ENCODE measurements at regions not wholly inside any gene's neighbourhood (a gene's known extent, or its start where the extent isn't known, plus 50 kb on each side); places are given as distances from the start of the nearest gene placed in this dataset.
"Not testable (repeated sequence)": the region's sequence is repeated elsewhere in the genome, so short reads cannot be mapped to it uniquely, and the experiment has no call there.

DNA sequence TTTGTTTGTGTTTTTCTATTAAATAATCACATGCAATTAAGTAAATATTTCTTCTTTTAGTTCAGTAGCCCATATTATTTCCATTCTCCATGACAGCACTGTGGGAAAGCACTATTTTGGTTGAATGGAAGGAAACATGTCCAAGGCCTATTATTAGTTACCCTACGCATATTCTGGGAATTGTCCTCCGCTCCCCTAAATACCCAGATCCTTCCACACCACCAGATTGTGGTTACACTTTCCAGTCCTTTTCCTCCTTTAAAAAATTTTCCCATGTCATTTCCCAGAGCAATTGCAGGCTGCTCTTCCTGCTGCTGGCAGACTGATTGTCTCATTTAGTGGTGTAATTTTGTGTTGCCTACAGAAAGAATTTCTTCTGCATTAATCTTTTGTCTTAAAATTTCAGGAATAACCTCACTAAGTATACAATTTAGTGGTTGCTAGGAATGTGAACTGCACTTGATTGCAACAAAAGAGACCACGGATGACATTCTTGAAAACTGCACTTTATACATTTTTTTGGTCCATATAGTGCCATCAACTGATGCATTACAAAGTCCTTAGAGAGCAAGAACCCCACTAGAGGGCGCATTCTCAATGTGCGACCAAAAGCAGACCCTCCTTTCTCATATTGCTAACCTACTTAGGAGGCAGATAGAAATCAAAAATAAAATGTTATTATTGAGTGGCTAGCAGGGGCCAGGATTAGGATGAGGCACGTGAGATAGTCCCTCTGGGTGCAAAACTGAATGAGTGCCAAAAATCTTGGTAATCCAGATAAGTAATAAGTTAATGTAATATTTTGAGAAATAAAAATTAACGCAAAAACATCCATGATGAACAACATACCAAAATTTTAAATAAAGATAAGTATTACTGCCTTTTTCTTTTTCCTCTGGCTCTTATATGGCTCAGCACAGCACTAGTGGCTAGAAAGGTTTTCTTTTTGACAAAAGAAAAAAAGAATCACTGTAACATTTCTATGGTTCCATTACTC lies 98.8 kb upstream of the IQCM start:
- Histone ChIP-seq H3K9me3 (ENCODE audit: insufficient read depth, low read length) (no peaks in the 10 kb centered on the region), H3K9me2 (replicated peaks; ENCODE audit: insufficient read depth, low read length) (no peaks in the 10 kb centered on the region), H3K79me2 (ENCODE audit: insufficient read depth, low read length) (no peaks in the 10 kb centered on the region), H4K20me1 (ENCODE audit: low read depth, low read length) (no peaks in the 10 kb centered on the region), H3F3A (ENCODE audit: insufficient read depth) (no peaks in the 10 kb centered on the region), H3K27ac (ENCODE audit: low read depth, low read length) (no peak overlapping the region), H3K27me3 (ENCODE audit: low read length) (no peaks in the 10 kb centered on the region), H3K4me3 (ENCODE audit: insufficient read depth, low read length, poor library complexity, severe bottlenecking) (no peak overlapping the region), H3K36me3 (ENCODE audit: low read length) (no peaks in the 10 kb centered on the region), H3K4me2 (ENCODE audit: low read depth, low read length, poor library complexity, severe bottlenecking) (no peak overlapping the region), H3K9ac (ENCODE audit: low read length) (no peak overlapping the region), H2AFZ (ENCODE audit: low read depth, low read length, severe bottlenecking) (no peak overlapping the region)
- TF ChIP-seq EZH2phosphoT487 (conservative IDR thresholded peaks at IDR 0.05; ENCODE audit: low read length) = no peak
- TF ChIP-seq, protein P1, sequence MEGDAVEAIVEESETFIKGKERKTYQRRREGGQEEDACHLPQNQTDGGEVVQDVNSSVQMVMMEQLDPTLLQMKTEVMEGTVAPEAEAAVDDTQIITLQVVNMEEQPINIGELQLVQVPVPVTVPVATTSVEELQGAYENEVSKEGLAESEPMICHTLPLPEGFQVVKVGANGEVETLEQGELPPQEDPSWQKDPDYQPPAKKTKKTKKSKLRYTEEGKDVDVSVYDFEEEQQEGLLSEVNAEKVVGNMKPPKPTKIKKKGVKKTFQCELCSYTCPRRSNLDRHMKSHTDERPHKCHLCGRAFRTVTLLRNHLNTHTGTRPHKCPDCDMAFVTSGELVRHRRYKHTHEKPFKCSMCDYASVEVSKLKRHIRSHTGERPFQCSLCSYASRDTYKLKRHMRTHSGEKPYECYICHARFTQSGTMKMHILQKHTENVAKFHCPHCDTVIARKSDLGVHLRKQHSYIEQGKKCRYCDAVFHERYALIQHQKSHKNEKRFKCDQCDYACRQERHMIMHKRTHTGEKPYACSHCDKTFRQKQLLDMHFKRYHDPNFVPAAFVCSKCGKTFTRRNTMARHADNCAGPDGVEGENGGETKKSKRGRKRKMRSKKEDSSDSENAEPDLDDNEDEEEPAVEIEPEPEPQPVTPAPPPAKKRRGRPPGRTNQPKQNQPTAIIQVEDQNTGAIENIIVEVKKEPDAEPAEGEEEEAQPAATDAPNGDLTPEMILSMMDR (IDR thresholded peaks at IDR 0.05; ENCODE audit: insufficient read depth, low read length, poor library complexity, severe bottlenecking) = peak; percentile 90

DNA sequence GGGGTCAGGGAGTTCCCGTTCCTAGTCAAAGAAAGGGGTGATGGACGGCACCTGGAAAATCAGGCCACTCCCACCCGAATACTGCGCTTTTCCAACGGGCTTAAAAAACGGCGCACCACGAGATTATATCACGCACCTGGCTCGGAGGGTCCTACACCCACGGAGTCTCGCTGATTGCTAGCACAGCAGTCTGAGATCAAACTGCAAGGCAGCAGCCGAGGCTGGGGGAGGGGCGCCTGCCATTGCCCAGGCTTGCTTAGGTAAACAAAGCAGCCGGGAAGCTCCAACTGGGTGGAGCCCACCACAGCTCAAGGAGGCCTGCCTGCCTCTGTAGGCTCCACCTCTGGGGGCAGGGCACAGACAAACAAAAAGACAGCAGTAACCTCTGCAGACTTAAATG lies 100.1 kb upstream of the IQCM start:
- not testable (repeated sequence) for H3K4me2 ChIP-seq (ENCODE audit: low read depth, low read length, poor library complexity, severe bottlenecking); H3K36me3 ChIP-seq (ENCODE audit: low read length); H3K27ac ChIP-seq (ENCODE audit: low read depth, low read length); H3K9me3 ChIP-seq (ENCODE audit: insufficient read depth, low read length); H3F3A ChIP-seq (ENCODE audit: insufficient read depth); H3K27me3 ChIP-seq (ENCODE audit: low read length); H4K20me1 ChIP-seq (ENCODE audit: low read depth, low read length); H2AFZ ChIP-seq (ENCODE audit: low read depth, low read length, severe bottlenecking); H3K9ac ChIP-seq (ENCODE audit: low read length); H3K79me2 ChIP-seq (ENCODE audit: insufficient read depth, low read length); H3K9me2 ChIP-seq (replicated peaks; ENCODE audit: insufficient read depth, low read length); H3K4me3 ChIP-seq (ENCODE audit: insufficient read depth, low read length, poor library complexity, severe bottlenecking)

DNA sequence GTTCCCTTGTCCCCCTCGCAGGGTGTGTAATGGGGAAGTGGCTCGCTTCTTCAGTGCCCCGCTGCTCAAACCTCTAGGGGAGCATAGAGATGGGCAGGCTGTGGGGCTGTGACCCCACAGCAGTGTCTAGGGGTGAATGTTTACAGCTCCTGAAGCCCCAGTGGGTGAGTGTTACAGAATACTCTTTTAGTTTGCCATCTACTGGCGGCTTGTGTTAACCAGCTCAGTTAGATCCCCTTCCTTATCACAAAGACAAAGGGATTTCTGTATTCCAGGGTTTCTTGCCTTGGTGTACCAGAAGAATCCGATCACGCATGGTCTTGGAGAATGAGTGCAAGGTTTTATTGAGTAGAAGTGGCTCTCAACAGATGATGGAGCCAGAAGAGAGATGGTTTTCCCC lies 108.1 kb upstream of the IQCM start:
- H3F3A ChIP-seq (ENCODE audit: insufficient read depth) = no peaks in the 10 kb centered on the region
- H3K36me3 ChIP-seq (ENCODE audit: low read length) = no peaks in the 10 kb centered on the region
- TF ChIP-seq, protein P1 (IDR thresholded peaks at IDR 0.05; ENCODE audit: insufficient read depth, low read length, poor library complexity, severe bottlenecking) = no peak
- no peak for TF ChIP-seq EZH2phosphoT487 (conservative IDR thresholded peaks at IDR 0.05; ENCODE audit: low read length)
- H3K27ac ChIP-seq (ENCODE audit: low read depth, low read length) = no peak overlapping the region
- H3K4me2 ChIP-seq (ENCODE audit: low read depth, low read length, poor library complexity, severe bottlenecking) = no peak overlapping the region
- H2AFZ ChIP-seq (ENCODE audit: low read depth, low read length, severe bottlenecking) = no peak overlapping the region
- no peaks in the 10 kb centered on the region for H3K9me3 ChIP-seq (ENCODE audit: insufficient read depth, low read length)
- no peak overlapping the region for H3K4me3 ChIP-seq (ENCODE audit: insufficient read depth, low read length, poor library complexity, severe bottlenecking)
- no peaks in the 10 kb centered on the region for H4K20me1 ChIP-seq (ENCODE audit: low read depth, low read length)
- no peak overlapping the region for H3K9ac ChIP-seq (ENCODE audit: low read length)
- no peaks in the 10 kb centered on the region for H3K79me2 ChIP-seq (ENCODE audit: insufficient read depth, low read length)
- no peaks in the 10 kb centered on the region for H3K27me3 ChIP-seq (ENCODE audit: low read length)
- H3K9me2 ChIP-seq (replicated peaks; ENCODE audit: insufficient read depth, low read length) = no peaks in the 10 kb centered on the region

DNA sequence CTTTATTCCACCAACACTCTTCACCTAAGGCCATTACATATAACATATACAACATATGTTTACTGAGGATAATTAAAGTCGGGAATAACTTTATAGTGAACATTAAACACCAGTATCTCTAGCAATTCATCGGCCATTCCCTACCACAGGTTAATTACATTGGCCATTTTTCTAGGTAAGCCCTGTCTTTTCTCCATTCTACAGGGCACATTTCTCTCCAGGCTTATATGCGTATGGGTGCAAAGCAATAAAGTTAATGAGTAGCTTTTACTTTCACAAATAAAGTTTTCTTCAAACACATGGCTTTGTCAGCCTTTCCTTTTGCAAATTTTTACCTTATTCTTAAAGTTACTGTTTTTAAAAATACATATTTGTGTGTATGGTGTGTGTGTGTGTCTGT lies 111.9 kb upstream of the IQCM start:
- H3K79me2 ChIP-seq (ENCODE audit: insufficient read depth, low read length) = no peaks in the 10 kb centered on the region
- TF ChIP-seq EZH2phosphoT487 (conservative IDR thresholded peaks at IDR 0.05; ENCODE audit: low read length) = no peak
- TF ChIP-seq, protein P1 (IDR thresholded peaks at IDR 0.05; ENCODE audit: insufficient read depth, low read length, poor library complexity, severe bottlenecking) = no peak
- H3K4me3 ChIP-seq (ENCODE audit: insufficient read depth, low read length, poor library complexity, severe bottlenecking) = no peak overlapping the region
- H3K4me2 ChIP-seq (ENCODE audit: low read depth, low read length, poor library complexity, severe bottlenecking) = no peak overlapping the region
- H3F3A ChIP-seq (ENCODE audit: insufficient read depth) = no peaks in the 10 kb centered on the region
- no peaks in the 10 kb centered on the region for H3K9me2 ChIP-seq (replicated peaks; ENCODE audit: insufficient read depth, low read length)
- no peak overlapping the region for H3K27ac ChIP-seq (ENCODE audit: low read depth, low read length)
- H3K9ac ChIP-seq (ENCODE audit: low read length) = no peak overlapping the region
- no peaks in the 10 kb centered on the region for H3K36me3 ChIP-seq (ENCODE audit: low read length)
- no peaks in the 10 kb centered on the region for H4K20me1 ChIP-seq (ENCODE audit: low read depth, low read length)
- H3K9me3 ChIP-seq (ENCODE audit: insufficient read depth, low read length) = no peaks in the 10 kb centered on the region
- H3K27me3 ChIP-seq (ENCODE audit: low read length) = no peaks in the 10 kb centered on the region
- H2AFZ ChIP-seq (ENCODE audit: low read depth, low read length, severe bottlenecking) = no peak overlapping the region
